Endothelial cell of umbilical vein (primary cell): ENCODE measurements at regions not wholly inside any gene's neighbourhood (a gene's known extent, or its start where the extent isn't known, plus 50 kb on each side); places are given as distances from the start of the nearest gene placed in this dataset.
"Not testable (repeated sequence)": the region's sequence is repeated elsewhere in the genome, so short reads cannot be mapped to it uniquely, and the experiment has no call there.

Experiments
- EZH2 ChIP-seq: IDR thresholded peaks from 2 replicates; pipeline ENCODE4 v1.6.1; 2012; ENCODE audit warnings: borderline replicate concordance, low read depth, mild to moderate bottlenecking, moderate library complexity, low read length, inconsistent platforms; ENCODE audit not compliant: severe bottlenecking
- GATA2 ChIP-seq: IDR thresholded peaks from 2 replicates; pipeline ENCODE4 v1.7.0; 2011; ENCODE audit warnings: low read depth, mild to moderate bottlenecking, moderate library complexity, mixed read lengths, low read length; ENCODE audit not compliant: insufficient read length, insufficient read depth
- MYC ChIP-seq: IDR thresholded peaks from one replicate; pipeline ENCODE4 v1.6.1; 2011; ENCODE audit warnings: mild to moderate bottlenecking, low read depth, low read length
- POLR2A ChIP-seq: IDR thresholded peaks from 2 replicates; pipeline ENCODE4 v1.6.1; 2012; ENCODE audit warnings: low read depth, mild to moderate bottlenecking, control low read depth, low read length
- POLR2AphosphoS5 ChIP-seq: IDR thresholded peaks from 2 replicates; pipeline ENCODE4 v1.6.1; 2012; ENCODE audit warnings: low read depth, mild to moderate bottlenecking, control low read depth, low read length, moderate library complexity; ENCODE audit not compliant: insufficient read depth
- TF ChIP-seq, protein P1 (sequence below): IDR thresholded peaks from 2 replicates; pipeline ENCODE4 v1.6.1; 2011; ENCODE audit not compliant: insufficient read depth, insufficient read length
- TF ChIP-seq, protein P2 (sequence below), 2 donors: IDR thresholded peaks; 1 replicate in 1 of 2; 2 replicates in 1 of 2; pipeline ENCODE4 v1.5.1; 2011; ENCODE audit warnings: low read length in 2 of 2, mild to moderate bottlenecking in 2 of 2, moderate library complexity in 2 of 2, control low read depth in 1 of 2, inconsistent platforms in 1 of 2, low read depth in 1 of 2; ENCODE audit not compliant: insufficient read depth in 1 of 2; ENCODE audit errors: extremely low read depth in 1 of 2

DNA sequence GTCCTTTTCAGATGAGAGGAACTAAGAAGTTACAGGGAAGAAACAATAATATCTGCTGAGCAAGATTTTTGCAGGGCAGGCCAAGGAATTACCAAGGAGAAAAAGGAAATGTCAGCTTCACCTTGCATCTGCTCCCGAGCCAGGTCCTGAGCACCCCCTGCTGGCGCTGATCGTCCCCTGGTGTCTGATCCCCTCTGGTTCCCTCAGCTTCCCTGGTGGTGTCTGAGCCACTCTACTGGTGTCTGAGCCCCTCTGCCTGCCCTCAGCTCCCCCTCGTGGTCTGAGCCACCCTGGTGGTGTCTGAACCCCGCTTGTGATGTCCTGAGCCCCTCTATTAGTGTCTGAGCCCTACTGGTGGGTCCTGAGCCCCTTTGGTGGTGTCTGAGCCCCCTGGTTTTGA lies 485.7 kb downstream of the GOLGA6L6 start:
- TF ChIP-seq, protein P1, sequence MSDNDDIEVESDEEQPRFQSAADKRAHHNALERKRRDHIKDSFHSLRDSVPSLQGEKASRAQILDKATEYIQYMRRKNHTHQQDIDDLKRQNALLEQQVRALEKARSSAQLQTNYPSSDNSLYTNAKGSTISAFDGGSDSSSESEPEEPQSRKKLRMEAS, result not testable (repeated sequence)
- TF ChIP-seq, protein P2, sequence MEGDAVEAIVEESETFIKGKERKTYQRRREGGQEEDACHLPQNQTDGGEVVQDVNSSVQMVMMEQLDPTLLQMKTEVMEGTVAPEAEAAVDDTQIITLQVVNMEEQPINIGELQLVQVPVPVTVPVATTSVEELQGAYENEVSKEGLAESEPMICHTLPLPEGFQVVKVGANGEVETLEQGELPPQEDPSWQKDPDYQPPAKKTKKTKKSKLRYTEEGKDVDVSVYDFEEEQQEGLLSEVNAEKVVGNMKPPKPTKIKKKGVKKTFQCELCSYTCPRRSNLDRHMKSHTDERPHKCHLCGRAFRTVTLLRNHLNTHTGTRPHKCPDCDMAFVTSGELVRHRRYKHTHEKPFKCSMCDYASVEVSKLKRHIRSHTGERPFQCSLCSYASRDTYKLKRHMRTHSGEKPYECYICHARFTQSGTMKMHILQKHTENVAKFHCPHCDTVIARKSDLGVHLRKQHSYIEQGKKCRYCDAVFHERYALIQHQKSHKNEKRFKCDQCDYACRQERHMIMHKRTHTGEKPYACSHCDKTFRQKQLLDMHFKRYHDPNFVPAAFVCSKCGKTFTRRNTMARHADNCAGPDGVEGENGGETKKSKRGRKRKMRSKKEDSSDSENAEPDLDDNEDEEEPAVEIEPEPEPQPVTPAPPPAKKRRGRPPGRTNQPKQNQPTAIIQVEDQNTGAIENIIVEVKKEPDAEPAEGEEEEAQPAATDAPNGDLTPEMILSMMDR (IDR thresholded peaks at IDR 0.05; ENCODE audit: extremely low read depth in 1 of 2, insufficient read depth in 1 of 2, low read depth in 1 of 2, low read length in 2 of 2), result not testable (repeated sequence)
- TF ChIP-seq MYC, POLR2A, EZH2, POLR2AphosphoS5, GATA2: not testable (repeated sequence)
